AG09309 (cell line): ENCODE measurements at regions not wholly inside any gene's neighbourhood (a gene's known extent, or its start where the extent isn't known, plus 50 kb on each side); places are given as distances from the start of the nearest gene placed in this dataset.

ENCODE experiments used
- DNase-seq: peaks from one replicate; pipeline ENCODE4 v3.0.0-alpha.2; 2010; ENCODE audit warnings: low read depth
- H3K4me3 ChIP-seq: 2 replicates; pipeline ENCODE4 v1.5.1; 2011; ENCODE audit warnings: mild to moderate bottlenecking, low read depth, low read length, moderate library complexity; ENCODE audit not compliant: control insufficient read depth
- TF ChIP-seq, protein P1 (sequence below): IDR thresholded peaks from 2 replicates; pipeline ENCODE4 v1.5.1; 2011; ENCODE audit warnings: mild to moderate bottlenecking, low read depth, low read length, inconsistent platforms; ENCODE audit not compliant: insufficient read depth, control insufficient read depth; ENCODE audit errors: missing control alignments

DNA sequence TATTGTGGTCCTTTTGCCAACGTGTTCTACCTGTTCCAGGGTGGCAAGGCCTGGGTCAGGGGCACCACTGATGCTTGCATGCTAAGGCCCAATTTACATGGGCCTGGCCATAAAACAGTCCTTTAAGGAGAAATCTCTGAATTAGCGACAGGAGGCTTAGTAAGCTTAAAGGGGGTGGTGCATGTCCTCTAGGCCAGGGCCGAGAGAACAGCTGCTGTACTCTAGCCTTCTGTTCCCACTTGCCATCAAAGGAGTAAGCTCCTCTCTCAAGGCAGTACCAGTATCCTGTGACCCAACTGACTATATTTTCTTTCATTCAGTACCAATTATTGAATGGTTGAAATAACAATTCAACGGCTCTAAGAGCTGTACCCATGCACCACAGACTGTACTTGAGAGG is 67.7 kb upstream of the ZDHHC17 start:
- H3K4me3 ChIP-seq, result no peak overlapping the region
- TF ChIP-seq, protein P1, sequence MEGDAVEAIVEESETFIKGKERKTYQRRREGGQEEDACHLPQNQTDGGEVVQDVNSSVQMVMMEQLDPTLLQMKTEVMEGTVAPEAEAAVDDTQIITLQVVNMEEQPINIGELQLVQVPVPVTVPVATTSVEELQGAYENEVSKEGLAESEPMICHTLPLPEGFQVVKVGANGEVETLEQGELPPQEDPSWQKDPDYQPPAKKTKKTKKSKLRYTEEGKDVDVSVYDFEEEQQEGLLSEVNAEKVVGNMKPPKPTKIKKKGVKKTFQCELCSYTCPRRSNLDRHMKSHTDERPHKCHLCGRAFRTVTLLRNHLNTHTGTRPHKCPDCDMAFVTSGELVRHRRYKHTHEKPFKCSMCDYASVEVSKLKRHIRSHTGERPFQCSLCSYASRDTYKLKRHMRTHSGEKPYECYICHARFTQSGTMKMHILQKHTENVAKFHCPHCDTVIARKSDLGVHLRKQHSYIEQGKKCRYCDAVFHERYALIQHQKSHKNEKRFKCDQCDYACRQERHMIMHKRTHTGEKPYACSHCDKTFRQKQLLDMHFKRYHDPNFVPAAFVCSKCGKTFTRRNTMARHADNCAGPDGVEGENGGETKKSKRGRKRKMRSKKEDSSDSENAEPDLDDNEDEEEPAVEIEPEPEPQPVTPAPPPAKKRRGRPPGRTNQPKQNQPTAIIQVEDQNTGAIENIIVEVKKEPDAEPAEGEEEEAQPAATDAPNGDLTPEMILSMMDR, result no peak
- DNase-seq, result no peak

GRCh38 chr12:76697849-76698248 is 66.1 kb upstream of the ZDHHC17 start:
- no peak overlapping the region for H3K4me3 ChIP-seq
- TF ChIP-seq, protein P1, result no peak
- no peak for DNase-seq

- DNase-seq, result no peak
- H3K4me3 ChIP-seq, result no peak overlapping the region
- TF ChIP-seq, protein P1, result no peak
These were observed 65.6 kb upstream of the ZDHHC17 start for GRCh38 chr12:76698316-76698715.

- TF ChIP-seq, protein P1, result no peak
- H3K4me3 ChIP-seq, result no peak overlapping the region
- DNase-seq, result no peak
These were observed 64.9 kb upstream of the ZDHHC17 start for GRCh38 chr12:76698966-76699365.

DNA sequence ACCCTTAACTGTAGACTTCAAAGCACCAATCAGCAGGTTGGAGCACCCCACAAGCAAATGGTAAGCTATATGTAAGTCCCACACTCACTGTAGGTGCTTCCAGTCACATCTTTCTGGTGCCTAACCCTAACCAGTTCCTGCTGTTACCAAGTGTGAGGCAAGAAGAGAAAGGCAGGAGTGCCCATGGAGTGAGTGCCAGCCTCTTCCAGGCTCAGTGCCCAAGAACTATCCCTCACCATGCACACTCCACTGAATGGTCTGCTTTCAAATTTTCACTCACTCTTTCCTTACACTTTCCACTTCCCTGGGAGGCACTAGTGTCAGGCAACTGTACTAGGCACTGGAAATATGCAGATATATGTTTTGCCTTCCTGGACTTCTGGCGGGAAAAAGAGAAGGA is 62.2 kb upstream of the ZDHHC17 start:
- no peak for DNase-seq
- H3K4me3 ChIP-seq, result no peak overlapping the region
- TF ChIP-seq, protein P1, result no peak

GRCh38 chr12:76702946-76703345 is 61.0 kb upstream of the ZDHHC17 start:
- H3K4me3 ChIP-seq, result no peak overlapping the region
- DNase-seq, result no peak
- TF ChIP-seq, protein P1, result no peak

DNA sequence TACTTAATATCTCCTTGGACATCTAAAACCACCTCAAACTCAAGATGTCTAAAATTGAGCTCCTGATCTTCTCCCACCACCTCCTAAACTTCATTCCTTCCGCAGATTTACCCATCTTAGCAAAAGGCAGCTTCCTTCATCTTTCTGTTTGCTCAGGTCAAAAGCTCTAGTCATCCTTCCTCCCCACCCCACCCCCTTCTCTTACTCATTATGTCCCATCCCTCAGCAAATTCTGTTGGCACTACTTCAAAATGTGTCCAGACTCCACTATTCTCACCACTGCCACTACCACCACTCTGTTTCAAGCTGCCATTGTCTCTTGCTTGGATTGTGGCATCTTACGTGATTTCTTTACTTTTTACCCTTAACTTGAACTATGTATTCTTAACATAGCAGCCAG is 59.2 kb upstream of the ZDHHC17 start:
- no peak overlapping the region for H3K4me3 ChIP-seq
- DNase-seq, result no peak
- TF ChIP-seq, protein P1, result no peak
